A673 (cell line): ENCODE measurements at regions not wholly inside any gene's neighbourhood (a gene's known extent, or its start where the extent isn't known, plus 50 kb on each side); places are given as distances from the start of the nearest gene placed in this dataset.
"Not testable (repeated sequence)": the region's sequence is repeated elsewhere in the genome, so short reads cannot be mapped to it uniquely, and the experiment has no call there.

Source experiments
- EZH2 ChIP-seq: fragments of 200-600 bp; sonication (generic); IDR thresholded peaks from 2 replicates; pipeline ENCODE4 v1.6.1; 2017; ENCODE audit warnings: borderline replicate concordance, low read depth, mild to moderate bottlenecking, mixed read lengths, antibody characterized with exemption, low read length; ENCODE audit not compliant: poor library complexity, severe bottlenecking
- TF ChIP-seq, protein P1 (sequence below): fragments of 300-800, 200-600 bp; sonication (generic); conservative IDR thresholded peaks from 2 replicates; pipeline ENCODE4 v1.5.1; 2017; ENCODE audit warnings: low read depth, mild to moderate bottlenecking, antibody characterized with exemption, low read length, moderate library complexity, mixed read lengths

DNA sequence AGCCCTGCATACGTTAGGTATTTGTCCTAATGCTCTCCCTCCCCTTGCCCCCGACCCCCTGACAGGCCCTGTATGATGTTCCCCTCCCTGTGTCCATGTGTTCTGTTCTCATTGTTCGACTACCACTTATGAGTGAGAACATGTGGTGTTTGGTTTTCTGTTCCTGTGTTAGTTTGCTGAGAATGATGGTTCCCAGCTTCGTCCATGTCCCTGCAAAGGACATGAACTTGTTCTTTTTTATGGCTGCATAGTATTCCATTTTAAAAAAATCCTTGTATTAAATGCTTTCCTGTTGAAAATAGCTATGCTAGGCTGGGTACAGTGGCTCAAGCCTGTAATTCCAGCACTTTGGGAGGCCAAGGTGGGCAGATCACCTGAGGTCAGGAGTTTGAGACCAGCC lies 232.2 kb downstream of the RPLP1 start:
- TF ChIP-seq, protein P1, sequence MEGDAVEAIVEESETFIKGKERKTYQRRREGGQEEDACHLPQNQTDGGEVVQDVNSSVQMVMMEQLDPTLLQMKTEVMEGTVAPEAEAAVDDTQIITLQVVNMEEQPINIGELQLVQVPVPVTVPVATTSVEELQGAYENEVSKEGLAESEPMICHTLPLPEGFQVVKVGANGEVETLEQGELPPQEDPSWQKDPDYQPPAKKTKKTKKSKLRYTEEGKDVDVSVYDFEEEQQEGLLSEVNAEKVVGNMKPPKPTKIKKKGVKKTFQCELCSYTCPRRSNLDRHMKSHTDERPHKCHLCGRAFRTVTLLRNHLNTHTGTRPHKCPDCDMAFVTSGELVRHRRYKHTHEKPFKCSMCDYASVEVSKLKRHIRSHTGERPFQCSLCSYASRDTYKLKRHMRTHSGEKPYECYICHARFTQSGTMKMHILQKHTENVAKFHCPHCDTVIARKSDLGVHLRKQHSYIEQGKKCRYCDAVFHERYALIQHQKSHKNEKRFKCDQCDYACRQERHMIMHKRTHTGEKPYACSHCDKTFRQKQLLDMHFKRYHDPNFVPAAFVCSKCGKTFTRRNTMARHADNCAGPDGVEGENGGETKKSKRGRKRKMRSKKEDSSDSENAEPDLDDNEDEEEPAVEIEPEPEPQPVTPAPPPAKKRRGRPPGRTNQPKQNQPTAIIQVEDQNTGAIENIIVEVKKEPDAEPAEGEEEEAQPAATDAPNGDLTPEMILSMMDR = not testable (repeated sequence)
- not testable (repeated sequence) for TF ChIP-seq EZH2
